Skeletal muscle tissue (tissue), 3 donors: ENCODE measurements at regions not wholly inside any gene's neighbourhood (a gene's known extent, or its start where the extent isn't known, plus 50 kb on each side); places are given as distances from the start of the nearest gene placed in this dataset.
"Not testable (repeated sequence)": the region's sequence is repeated elsewhere in the genome, so short reads cannot be mapped to it uniquely, and the experiment has no call there.

Experiments
- H3K27ac ChIP-seq: one replicate; pipeline ENCODE4 v1.7.0; 2013; ENCODE audit warnings: mild to moderate bottlenecking, low read depth, low read length, inconsistent platforms
- H3K27me3 ChIP-seq, 3 donors: one replicate each; pipeline ENCODE4 v1.7.0; 2013; ENCODE audit warnings: low read length in 3 of 3; ENCODE audit not compliant: control insufficient read depth in 3 of 3, insufficient read depth in 3 of 3
- H3K36me3 ChIP-seq, 3 donors: one replicate each; pipeline ENCODE4 v1.7.0; 2013; ENCODE audit warnings: low read length in 3 of 3; ENCODE audit not compliant: control insufficient read depth in 3 of 3, insufficient read depth in 3 of 3
- H3K4me1 ChIP-seq, 3 donors: one replicate each; pipeline ENCODE4 v1.7.0; 2013; ENCODE audit warnings: low read length in 3 of 3, mild to moderate bottlenecking in 3 of 3; ENCODE audit not compliant: control insufficient read depth in 3 of 3, insufficient read depth in 3 of 3
- H3K4me3 ChIP-seq, 3 donors: one replicate each; pipeline ENCODE4 v1.7.0; 2013; ENCODE audit warnings: low read length in 3 of 3
- H3K9ac ChIP-seq, 3 donors: one replicate each; pipeline ENCODE4 v1.7.0; 2013; ENCODE audit warnings: low read length in 3 of 3, mild to moderate bottlenecking in 3 of 3, moderate library complexity in 2 of 3, low read depth in 1 of 3
- H3K9me3 ChIP-seq, 3 donors: one replicate each; pipeline ENCODE4 v1.7.0; 2013; ENCODE audit warnings: low read length in 3 of 3; ENCODE audit not compliant: control insufficient read depth in 3 of 3
- donor health status: Osteomylitis.

DNA sequence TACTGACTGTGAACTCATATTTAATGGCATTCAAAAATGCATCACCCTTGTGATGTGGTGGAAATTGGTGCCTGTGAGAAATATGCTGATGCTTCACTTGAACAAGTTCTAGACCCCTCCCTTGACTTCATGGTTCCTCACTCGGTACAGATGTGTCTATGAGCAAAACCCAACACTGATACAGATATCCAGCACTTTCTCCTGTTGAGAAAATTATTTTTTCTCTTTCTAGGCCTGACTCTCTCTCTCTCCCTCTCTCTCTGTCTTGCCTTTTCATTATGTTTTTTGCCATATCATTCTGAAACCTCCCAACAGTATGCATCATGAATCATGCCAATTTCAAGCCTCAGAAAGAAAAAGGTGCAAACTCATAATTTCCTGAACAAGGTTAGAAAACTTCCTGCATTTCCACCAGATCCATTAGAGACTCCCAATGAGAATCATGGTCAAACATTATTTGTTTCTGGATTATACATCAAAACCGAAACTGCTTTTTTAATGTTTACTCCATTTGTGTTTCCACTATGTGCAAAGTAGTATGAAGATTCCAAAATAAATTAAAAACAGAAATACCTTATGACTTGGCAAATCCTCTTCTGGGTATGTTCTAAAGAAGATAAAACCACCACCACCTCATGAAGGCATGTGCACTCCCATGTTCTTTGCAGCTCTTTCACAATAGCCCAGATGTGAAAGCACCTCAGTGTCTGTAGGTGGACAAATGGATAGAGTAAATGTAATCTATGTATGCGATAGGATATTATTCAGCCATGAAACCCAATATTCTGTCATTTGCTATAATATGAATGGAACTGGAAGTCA, 543.6 kb downstream of the TMEM121 start:
- no peaks in the 10 kb centered on the region for H3K9me3 ChIP-seq
- no peak overlapping the region for H3K27ac ChIP-seq
- H3K4me3 ChIP-seq = no peak overlapping the region
- H3K4me1 ChIP-seq = no peaks in the 10 kb centered on the region
- peaks cover 0 to 4% (median 2%) of the 10 kb centered on the region in 3 donors for H3K27me3 ChIP-seq
- no peaks in the 10 kb centered on the region for H3K36me3 ChIP-seq
- no peak overlapping the region for H3K9ac ChIP-seq

DNA sequence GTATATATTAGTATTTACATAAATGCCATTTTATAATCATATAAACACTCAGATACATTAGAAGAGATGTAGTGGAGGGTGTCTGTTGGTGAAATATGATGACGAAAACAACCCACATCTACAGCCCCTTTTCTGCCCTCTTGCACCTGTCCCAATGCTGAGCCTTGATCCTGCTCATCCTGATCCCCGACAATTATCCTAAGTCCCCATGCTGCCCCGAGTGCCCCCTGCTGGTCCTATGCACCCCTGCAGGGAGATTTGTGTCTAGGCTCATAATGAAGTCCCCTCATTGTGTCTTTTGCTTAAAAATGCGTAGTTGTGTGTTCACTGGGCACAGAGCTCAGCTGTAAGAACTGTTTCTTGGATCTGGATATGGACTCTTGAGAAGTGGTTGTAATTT, 554.5 kb downstream of the TMEM121 start:
- no peak overlapping the region for H3K27ac ChIP-seq
- H3K4me3 ChIP-seq = no peak overlapping the region
- H3K9me3 ChIP-seq = no peaks in the 10 kb centered on the region
- no peaks in the 10 kb centered on the region for H3K36me3 ChIP-seq
- H3K9ac ChIP-seq = no peak overlapping the region
- H3K4me1 ChIP-seq = no peaks in the 10 kb centered on the region
- no peaks in the 10 kb centered on the region for H3K27me3 ChIP-seq

DNA sequence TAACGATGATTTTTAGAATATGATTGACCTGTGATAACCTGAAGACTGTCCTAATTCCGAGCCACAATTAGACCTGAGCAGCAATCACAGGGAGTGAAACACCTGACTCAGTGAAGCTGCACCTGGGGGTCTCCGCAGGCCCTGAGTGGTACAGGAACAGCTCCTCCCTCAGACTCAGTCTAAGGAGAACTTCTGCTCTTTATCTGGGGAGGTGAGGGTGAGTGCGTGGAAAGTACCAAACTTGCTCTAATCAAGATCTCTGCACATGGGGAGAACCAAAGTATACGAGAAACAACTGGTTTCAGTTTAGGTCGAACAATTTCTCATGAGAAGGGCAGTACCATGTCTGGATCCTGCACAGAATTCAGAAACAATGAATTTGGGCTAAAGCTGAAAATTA, 555.3 kb downstream of the TMEM121 start:
- not testable (repeated sequence) for H3K9ac ChIP-seq, H3K4me3 ChIP-seq

DNA sequence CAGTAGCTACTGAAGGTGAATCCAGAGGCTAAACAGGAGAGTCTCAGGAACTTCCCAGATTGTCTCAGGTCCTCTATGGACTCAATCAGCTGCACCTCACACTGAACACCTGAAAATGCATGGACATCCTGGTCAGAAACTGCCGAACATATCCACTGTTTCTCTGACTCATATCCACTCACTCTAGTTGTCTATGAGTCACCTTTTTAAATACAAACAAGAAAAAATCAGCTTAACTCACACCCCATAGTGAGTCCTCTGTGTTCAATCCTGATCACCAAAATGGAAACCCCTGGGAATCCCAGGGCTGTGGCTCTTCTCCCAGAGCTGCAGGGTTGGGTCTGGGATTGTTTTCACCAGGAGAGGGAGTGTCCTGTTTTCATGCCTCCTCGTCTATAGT, 556.7 kb downstream of the TMEM121 start:
- no peak overlapping the region for H3K4me3 ChIP-seq
- H3K27me3 ChIP-seq = no peaks in the 10 kb centered on the region
- no peaks in the 10 kb centered on the region for H3K36me3 ChIP-seq
- H3K27ac ChIP-seq = no peak overlapping the region
- H3K9ac ChIP-seq = no peak overlapping the region
- H3K9me3 ChIP-seq = no peaks in the 10 kb centered on the region
- no peaks in the 10 kb centered on the region for H3K4me1 ChIP-seq

More for the DNA sequence above, 555.3 kb downstream of the TMEM121 start:
- H3K27me3 ChIP-seq, H3K27ac ChIP-seq, H3K36me3 ChIP-seq, H3K4me1 ChIP-seq, H3K9me3 ChIP-seq: not testable (repeated sequence)

DNA sequence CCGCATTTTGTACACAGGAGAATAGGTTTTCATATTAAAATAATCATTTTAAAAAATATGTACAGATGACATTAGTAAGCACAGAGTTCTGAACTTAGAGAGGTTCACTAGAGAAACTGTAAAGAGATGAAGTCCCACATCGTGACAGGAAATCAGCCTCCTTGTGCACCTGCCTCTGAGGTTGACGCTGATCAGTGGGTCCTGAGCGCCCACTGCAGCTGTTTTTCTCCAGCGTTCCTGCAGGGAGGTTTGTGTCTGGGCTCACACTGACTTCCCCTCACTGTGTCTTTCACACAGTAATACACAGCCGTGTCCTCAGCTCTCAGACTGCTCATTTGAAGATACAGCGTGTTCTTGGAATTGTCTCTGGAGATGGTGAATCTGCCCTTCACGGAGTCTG, 561.5 kb downstream of the TMEM121 start:
- H3K9me3 ChIP-seq = no peaks in the 10 kb centered on the region
- no peaks in the 10 kb centered on the region for H3K4me1 ChIP-seq
- no peaks in the 10 kb centered on the region for H3K36me3 ChIP-seq
- no peak overlapping the region for H3K9ac ChIP-seq
- no peak overlapping the region for H3K27ac ChIP-seq
- H3K27me3 ChIP-seq = peaks cover 0 to 5% (median 0%) of the 10 kb centered on the region in 3 donors
- H3K4me3 ChIP-seq = no peak overlapping the region

DNA sequence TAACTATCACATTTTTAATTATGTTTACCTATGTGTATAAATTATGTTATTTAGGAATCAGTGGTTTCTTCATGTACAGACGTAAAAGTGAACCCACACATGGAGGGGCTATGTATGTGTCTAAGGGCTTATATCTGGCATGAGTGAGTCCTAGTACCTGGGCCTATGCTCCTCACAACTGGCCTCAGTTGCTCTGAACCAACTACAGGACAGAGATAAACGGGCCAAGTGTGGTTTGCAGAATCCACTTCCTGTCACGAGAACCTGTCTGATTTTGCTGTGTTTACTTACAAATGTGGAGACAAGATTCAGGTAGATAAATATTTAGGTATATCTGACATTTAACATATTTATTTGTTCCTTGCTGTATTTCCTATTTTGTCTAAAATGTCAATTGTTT, 562.5 kb downstream of the TMEM121 start:
- H3K27me3 ChIP-seq, H3K27ac ChIP-seq, H3K9me3 ChIP-seq, H3K36me3 ChIP-seq, H3K9ac ChIP-seq, H3K4me3 ChIP-seq, H3K4me1 ChIP-seq: not testable (repeated sequence)

DNA sequence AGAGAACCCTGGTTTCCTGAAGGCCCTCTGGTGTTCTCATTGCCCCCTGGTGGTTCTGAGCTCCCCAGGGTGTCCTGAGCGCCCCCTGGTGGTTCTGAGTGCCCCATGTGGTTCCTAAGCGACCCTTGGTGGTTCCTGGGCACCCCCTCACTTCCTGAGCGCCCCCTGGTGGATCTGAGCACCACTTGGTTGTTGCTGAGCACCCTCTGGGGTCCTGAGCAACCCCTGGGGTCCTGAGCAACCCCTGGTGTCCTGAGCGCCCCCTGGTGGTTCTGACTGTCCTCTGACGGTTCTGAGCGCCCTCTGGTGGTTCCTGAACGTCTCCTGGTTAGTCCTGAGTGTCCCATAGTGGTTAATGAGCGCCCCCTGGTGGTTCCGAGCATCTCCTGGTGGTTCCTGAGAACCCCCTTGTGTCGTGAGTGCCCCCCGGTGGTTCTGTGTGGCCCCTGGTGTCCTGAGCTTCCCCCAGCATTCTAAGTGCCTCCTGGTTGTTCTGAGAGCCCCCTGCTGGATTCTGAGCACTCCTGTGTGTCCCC, 568.3 kb downstream of the TMEM121 start:
- H3K9me3 ChIP-seq = no peaks in the 10 kb centered on the region
- H3K4me1 ChIP-seq = no peaks in the 10 kb centered on the region
- peaks cover 0 to 5% (median 0%) of the 10 kb centered on the region in 3 donors for H3K27me3 ChIP-seq
- no peak overlapping the region for H3K27ac ChIP-seq
- no peak overlapping the region for H3K4me3 ChIP-seq
- H3K36me3 ChIP-seq = no peaks in the 10 kb centered on the region
- no peak overlapping the region for H3K9ac ChIP-seq

DNA sequence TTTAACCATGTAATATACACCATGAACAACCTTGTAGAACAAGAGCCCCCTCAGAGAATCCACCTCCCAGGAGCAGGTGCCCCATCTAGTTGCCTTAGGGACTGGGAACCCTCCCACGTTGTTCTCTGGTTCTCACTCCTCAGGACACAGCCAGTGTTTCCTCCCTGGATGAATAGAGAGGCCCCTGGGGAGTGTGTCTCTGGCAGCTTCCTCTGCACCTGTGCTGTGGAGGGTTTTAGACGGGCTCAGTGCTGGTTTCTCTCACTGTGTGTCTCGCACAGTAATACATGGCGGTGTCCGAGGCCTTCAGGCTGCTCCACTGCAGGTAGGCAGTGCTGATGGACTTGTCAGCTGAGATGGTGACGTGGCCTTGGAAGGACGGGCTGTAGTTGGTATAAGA, 581.3 kb downstream of the TMEM121 start:
- H3K27ac ChIP-seq = no peak overlapping the region
- no peak overlapping the region for H3K4me3 ChIP-seq
- no peaks in the 10 kb centered on the region for H3K36me3 ChIP-seq
- no peak overlapping the region for H3K9ac ChIP-seq
- H3K27me3 ChIP-seq = peaks cover 0 to 5% (median 0%) of the 10 kb centered on the region in 3 donors
- H3K9me3 ChIP-seq = no peaks in the 10 kb centered on the region
- H3K4me1 ChIP-seq = no peaks in the 10 kb centered on the region

DNA sequence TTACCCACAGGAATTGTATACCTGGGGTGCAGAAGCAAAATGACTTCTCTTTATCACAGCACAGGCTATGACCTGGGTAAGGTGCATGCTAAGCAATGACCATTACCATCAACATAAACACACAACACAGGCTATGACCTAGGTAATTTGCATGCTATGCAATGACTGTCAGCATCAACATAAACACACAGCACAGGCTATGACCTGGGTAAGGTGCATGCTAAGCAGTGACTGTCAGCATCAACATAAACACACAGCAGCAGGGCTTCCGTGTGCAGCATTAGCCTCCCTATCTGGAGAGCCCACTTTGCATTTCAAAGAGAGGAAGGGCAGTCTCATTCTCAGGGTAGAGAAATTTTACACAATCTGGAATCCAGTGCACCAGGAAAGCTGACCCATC, 583.0 kb downstream of the TMEM121 start:
- H3K9ac ChIP-seq = no peak overlapping the region
- H3K4me3 ChIP-seq = no peak overlapping the region
- no peak overlapping the region for H3K27ac ChIP-seq
- no peaks in the 10 kb centered on the region for H3K36me3 ChIP-seq
- no peaks in the 10 kb centered on the region for H3K4me1 ChIP-seq
- H3K9me3 ChIP-seq = no peaks in the 10 kb centered on the region
- H3K27me3 ChIP-seq = peaks cover 0 to 5% (median 0%) of the 10 kb centered on the region in 3 donors

DNA sequence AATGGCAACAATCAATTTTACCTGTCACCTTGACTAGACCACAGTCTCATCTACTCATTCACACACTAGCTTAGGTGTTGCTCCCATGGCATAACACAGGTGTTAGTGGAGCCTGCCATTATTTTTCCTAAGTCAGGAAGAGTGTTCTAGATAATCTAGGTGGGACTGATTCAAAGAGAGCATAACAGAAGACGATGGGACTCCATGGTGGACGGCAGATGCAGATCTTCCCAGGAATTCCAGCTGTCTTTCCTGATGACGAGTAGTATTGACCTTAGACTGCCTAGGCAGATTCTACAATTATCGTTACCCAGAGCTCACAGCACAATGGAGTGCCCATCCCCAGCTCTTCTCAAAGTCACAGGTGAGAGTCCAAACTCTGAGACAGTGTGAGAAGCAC, 589.0 kb downstream of the TMEM121 start:
- no peaks in the 10 kb centered on the region for H3K9me3 ChIP-seq

More for the DNA sequence above, 589.0 kb downstream of the TMEM121 start:
- no peak overlapping the region for H3K4me3 ChIP-seq
- no peak overlapping the region for H3K9ac ChIP-seq
- peaks cover 3 to 7% (median 3%) of the 10 kb centered on the region in 3 donors for H3K27me3 ChIP-seq
- H3K36me3 ChIP-seq = no peaks in the 10 kb centered on the region
- no peak overlapping the region for H3K27ac ChIP-seq
- H3K4me1 ChIP-seq = no peaks in the 10 kb centered on the region
